Rectal smooth muscle tissue (tissue), 1 donor: ENCODE measurements at regions not wholly inside any gene's neighbourhood (a gene's known extent, or its start where the extent isn't known, plus 50 kb on each side); places are given as distances from the start of the nearest gene placed in this dataset.
"Not testable (repeated sequence)": the region's sequence is repeated elsewhere in the genome, so short reads cannot be mapped to it uniquely, and the experiment has no call there.

Experiments
- H3K27ac ChIP-seq: one replicate; pipeline ENCODE4 v1.7.0; 2013; ENCODE audit warnings: low read depth, low read length, inconsistent platforms
- H3K27me3 ChIP-seq: one replicate; pipeline ENCODE4 v1.7.0; 2013; ENCODE audit warnings: low read length; ENCODE audit not compliant: control insufficient read depth, insufficient read depth
- H3K36me3 ChIP-seq: one replicate; pipeline ENCODE4 v1.7.0; 2013; ENCODE audit warnings: low read length; ENCODE audit not compliant: control insufficient read depth, insufficient read depth
- H3K4me1 ChIP-seq: one replicate; pipeline ENCODE4 v1.7.0; 2013; ENCODE audit warnings: low read length; ENCODE audit not compliant: control insufficient read depth, insufficient read depth
- H3K4me3 ChIP-seq: one replicate; pipeline ENCODE4 v1.7.0; 2013; ENCODE audit warnings: low read length
- H3K9ac ChIP-seq: one replicate; pipeline ENCODE4 v1.7.0; 2013; ENCODE audit warnings: low read length

- not testable (repeated sequence) for H3K9ac ChIP-seq, H3K27ac ChIP-seq, H3K4me1 ChIP-seq, H3K4me3 ChIP-seq, H3K27me3 ChIP-seq, H3K36me3 ChIP-seq
These were observed 217.3 kb upstream of the SGCG start for GRCh38 chr13:22963384-22964053.

- H3K9ac ChIP-seq, result no peak overlapping the region
- H3K27ac ChIP-seq, result no peak overlapping the region
- no peaks in the 10 kb centered on the region for H3K27me3 ChIP-seq
- H3K4me1 ChIP-seq, result no peaks in the 10 kb centered on the region
- H3K4me3 ChIP-seq, result no peak overlapping the region
- H3K36me3 ChIP-seq, result no peaks in the 10 kb centered on the region
These were observed 216.4 kb upstream of the SGCG start for GRCh38 chr13:22964245-22964966.

- H3K9ac ChIP-seq, H3K36me3 ChIP-seq, H3K27me3 ChIP-seq, H3K4me3 ChIP-seq, H3K27ac ChIP-seq, H3K4me1 ChIP-seq: not testable (repeated sequence)
These were observed 215.5 kb upstream of the SGCG start for GRCh38 chr13:22965011-22965857.

- H3K4me1 ChIP-seq, H3K4me3 ChIP-seq, H3K27ac ChIP-seq, H3K36me3 ChIP-seq, H3K9ac ChIP-seq, H3K27me3 ChIP-seq: not testable (repeated sequence)
These were observed 214.9 kb upstream of the SGCG start for GRCh38 chr13:22965858-22966239.

- not testable (repeated sequence) for H3K4me1 ChIP-seq, H3K27ac ChIP-seq, H3K9ac ChIP-seq, H3K27me3 ChIP-seq, H3K4me3 ChIP-seq, H3K36me3 ChIP-seq
These were observed 214.0 kb upstream of the SGCG start for GRCh38 chr13:22966753-22967152.

GRCh38 chr13:22967669-22968068 lies 213.1 kb upstream of the SGCG start:
- Histone ChIP-seq H3K36me3 (no peaks in the 10 kb centered on the region), H3K9ac (no peak overlapping the region), H3K4me3 (no peak overlapping the region), H3K27ac (no peak overlapping the region), H3K27me3 (no peaks in the 10 kb centered on the region), H3K4me1 (no peaks in the 10 kb centered on the region)

GRCh38 chr13:22979952-22980351 lies 200.8 kb upstream of the SGCG start:
- Histone ChIP-seq H3K4me1 (no peaks in the 10 kb centered on the region), H3K27ac (no peak overlapping the region), H3K9ac (no peak overlapping the region), H3K27me3 (no peaks in the 10 kb centered on the region), H3K4me3 (no peak overlapping the region), H3K36me3 (no peaks in the 10 kb centered on the region)

GRCh38 chr13:22980936-22981335 lies 199.8 kb upstream of the SGCG start:
- Histone ChIP-seq H3K36me3 (no peaks in the 10 kb centered on the region), H3K9ac (no peak overlapping the region), H3K4me1 (no peaks in the 10 kb centered on the region), H3K27ac (no peak overlapping the region), H3K4me3 (no peak overlapping the region), H3K27me3 (no peaks in the 10 kb centered on the region)

GRCh38 chr13:22993148-22993547 lies 187.6 kb upstream of the SGCG start:
- Histone ChIP-seq H3K27me3 (no peaks in the 10 kb centered on the region), H3K36me3 (no peaks in the 10 kb centered on the region), H3K27ac (no peak overlapping the region), H3K9ac (no peak overlapping the region), H3K4me1 (no peaks in the 10 kb centered on the region), H3K4me3 (no peak overlapping the region)

GRCh38 chr13:23003446-23003845 lies 177.3 kb upstream of the SGCG start:
- Histone ChIP-seq H3K27me3 (no peaks in the 10 kb centered on the region), H3K9ac (no peak overlapping the region), H3K36me3 (no peaks in the 10 kb centered on the region), H3K4me3 (no peak overlapping the region), H3K27ac (no peak overlapping the region), H3K4me1 (no peaks in the 10 kb centered on the region)

GRCh38 chr13:23007426-23007825 lies 173.4 kb upstream of the SGCG start:
- Histone ChIP-seq H3K4me3 (no peak overlapping the region), H3K9ac (no peak overlapping the region), H3K4me1 (no peaks in the 10 kb centered on the region), H3K36me3 (no peaks in the 10 kb centered on the region), H3K27ac (no peak overlapping the region), H3K27me3 (no peaks in the 10 kb centered on the region)

GRCh38 chr13:23018143-23018542 lies 162.6 kb upstream of the SGCG start:
- no peaks in the 10 kb centered on the region for H3K36me3 ChIP-seq
- no peak overlapping the region for H3K27ac ChIP-seq
- H3K4me1 ChIP-seq, result no peaks in the 10 kb centered on the region
- no peak overlapping the region for H3K4me3 ChIP-seq
- no peak overlapping the region for H3K9ac ChIP-seq
- no peaks in the 10 kb centered on the region for H3K27me3 ChIP-seq
